ENCODE measurements at regions not wholly inside any gene's neighbourhood (a gene's known extent, or its start where the extent isn't known, plus 50 kb on each side); places are given as distances from the start of the nearest gene placed in this dataset.
"Not testable (repeated sequence)": the region's sequence is repeated elsewhere in the genome, so short reads cannot be mapped to it uniquely, and the experiment has no call there.

DNA sequence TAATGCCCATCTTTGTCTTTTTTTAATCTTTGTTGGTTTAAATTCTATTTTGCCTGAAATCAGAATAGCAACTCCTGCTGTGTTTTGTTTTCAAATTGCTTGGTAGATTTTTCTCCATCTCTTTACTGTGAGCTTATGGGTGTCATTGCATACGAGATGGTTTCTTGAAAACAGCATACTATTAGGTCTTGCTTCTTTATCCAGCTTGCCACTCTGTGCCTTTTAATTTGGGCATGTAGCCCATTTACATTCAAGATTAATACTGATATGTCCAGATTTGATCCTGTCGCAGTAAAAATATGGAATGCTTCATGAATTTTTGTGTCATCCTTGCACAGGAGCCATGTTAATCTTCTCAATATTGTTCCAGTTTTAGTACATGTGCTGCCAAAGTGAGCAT, 316.6 kb downstream of the CGGBP1 start:
- CTCF ChIA-PET, result no interaction called here
- POLR2A ChIA-PET, result no interaction called here

DNA sequence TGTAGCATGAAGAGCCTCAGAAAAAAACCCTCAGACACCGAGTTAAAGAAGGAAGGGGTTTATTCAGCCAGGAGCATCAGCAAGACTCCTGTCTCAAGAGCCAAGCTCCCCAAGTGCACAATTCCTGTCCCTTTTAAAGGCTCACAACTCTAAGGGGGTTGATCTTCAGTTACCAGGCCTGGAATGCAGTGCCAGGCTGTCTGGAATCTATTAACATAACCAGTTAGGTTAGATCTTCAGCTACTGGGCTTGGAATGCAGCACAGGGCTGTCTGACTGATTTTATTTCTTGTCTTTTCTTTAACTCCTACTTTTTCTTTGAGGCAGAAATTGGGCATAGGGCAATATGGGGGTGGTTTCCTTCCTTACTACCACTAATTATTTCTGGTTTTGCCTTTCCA, 317.9 kb downstream of the CGGBP1 start:
- POLR2A ChIA-PET, CTCF ChIA-PET: not testable (repeated sequence)

DNA sequence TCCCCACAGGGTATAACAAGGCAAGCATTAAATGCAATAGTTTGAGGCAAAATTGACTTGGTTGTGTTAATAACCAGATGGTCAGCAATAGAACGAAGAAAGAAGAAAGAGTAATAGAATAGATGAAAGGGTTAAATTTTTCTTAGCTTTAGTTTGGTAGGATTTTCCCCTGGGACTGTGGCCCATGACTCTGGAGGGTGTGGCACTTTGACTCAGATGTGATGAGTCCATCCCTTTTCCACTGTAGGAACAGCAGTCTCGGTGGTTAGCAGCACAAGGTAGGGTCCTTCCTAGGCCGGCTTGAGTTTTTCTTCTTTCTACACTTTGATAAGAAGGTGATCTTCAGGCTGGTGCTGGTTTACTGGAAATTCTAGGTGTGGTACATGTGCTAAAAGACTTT, 321.0 kb downstream of the CGGBP1 start:
- CTCF ChIA-PET, POLR2A ChIA-PET: not testable (repeated sequence)

DNA sequence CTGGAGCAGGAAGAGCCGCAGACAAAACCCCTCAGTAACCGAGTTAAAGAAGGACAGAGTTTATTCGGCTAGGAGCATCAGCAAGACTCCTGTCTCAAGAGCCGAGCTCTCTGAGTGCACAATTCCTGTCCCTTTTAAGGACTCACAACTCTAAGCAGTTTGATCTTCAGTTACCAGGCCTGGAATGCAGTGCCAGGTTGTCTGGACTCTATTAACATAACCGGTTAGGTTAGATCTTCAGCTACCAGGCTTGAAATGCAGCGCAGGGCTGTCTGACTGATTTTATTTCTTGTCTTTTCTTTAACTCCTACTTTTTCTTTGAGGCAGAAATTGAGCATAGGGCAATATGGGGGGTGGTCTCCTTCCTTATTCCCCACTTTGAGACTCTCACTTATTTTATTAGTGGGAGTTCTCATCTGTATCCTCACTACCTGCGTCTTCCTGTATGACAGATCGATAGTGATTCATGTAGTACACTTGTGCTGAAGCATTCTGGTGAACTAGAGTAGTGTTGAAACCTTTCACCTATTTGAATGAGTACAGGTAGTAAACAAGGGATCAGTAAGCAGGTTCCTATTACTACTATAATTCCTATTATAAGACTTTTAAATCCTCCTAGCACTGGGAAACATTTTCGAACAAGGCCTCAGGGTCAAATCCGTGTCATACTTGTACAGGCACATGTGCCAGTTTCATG, 325.0 kb downstream of the CGGBP1 start:
- CTCF ChIA-PET, result no interaction called here

DNA sequence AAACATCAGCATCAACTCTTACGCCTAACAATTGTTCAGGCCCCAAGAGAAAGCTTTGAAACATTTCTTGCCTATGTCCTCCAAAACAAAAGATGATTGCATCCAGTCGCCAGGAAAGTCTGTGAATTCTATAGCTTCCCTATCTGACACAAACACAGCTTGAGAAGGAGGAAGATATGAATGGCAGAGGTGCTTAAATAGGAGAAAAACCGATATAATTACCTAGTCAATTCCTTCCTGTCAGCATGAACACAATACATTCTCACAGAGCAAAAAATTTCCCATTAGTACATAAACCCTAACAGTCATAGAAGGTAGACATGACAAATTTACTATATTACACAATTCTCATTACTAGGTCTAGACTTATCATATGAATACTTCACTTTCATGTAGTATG, 326.5 kb downstream of the CGGBP1 start:
- POLR2A ChIA-PET, result no interaction called here

More for the DNA sequence above, 325.0 kb downstream of the CGGBP1 start:
- POLR2A ChIA-PET, result no interaction called here

DNA sequence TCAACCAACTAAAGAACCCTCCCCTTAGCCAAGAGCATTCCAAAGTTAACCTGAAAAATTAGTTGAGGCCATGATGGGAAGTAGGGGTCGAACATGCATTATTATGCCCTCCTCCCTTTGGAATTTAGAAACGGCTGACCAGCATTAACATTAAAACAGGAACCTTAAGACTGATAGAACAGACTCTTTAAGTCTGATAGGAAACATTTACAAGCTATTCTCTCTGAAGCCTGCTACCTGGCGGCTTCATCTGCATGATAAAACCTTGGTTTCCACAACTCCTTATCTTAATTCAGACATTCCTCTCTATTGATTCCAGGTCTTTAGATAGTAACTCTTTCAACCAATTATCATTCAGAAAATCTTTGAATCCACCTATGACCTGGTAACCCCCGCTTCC, 331.0 kb downstream of the CGGBP1 start:
- CTCF ChIA-PET, result no interaction called here
- POLR2A ChIA-PET, result no interaction called here

More for the DNA sequence above, 326.5 kb downstream of the CGGBP1 start:
- CTCF ChIA-PET, result no interaction called here

DNA sequence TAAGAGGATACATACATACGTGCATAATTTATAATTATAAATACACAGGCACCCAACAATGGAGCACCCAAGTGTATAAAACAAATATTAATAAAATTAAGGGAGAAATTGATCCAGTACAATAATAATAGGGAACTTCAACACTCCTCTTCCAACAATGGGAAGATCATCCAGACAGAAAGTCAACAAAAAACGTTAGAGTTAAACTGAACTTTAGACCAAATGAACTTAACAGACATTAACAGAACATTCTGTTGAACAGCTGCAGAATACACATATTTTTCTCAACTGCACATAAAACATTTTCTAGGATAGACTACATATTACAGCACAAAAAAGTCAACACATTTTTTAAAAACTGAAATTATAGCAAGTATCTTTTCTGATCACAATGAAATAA, 339.7 kb downstream of the CGGBP1 start:
- ChIA-PET CTCF (no interaction called here), POLR2A (no interaction called here)

DNA sequence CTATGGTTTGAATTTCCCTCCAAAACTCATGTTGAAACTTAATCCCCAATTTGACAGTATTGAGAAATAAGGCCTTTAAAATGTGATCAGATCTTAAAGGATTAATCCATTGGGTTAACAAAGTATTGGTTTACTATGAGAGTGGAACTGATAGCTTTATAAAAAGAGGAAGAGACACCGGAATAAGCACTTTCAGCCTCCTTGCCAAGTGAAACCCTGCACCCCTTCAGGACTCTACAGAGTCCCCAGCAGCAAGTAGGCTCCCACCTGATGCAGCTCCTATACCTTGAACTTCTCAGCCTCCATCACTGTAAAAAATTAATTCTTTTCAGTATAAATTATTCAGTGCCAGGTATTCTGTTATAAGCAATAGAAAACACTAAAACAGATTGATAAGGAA, 348.3 kb downstream of the CGGBP1 start:
- POLR2A ChIA-PET, result no interaction called here
- CTCF ChIA-PET, result no interaction called here

DNA sequence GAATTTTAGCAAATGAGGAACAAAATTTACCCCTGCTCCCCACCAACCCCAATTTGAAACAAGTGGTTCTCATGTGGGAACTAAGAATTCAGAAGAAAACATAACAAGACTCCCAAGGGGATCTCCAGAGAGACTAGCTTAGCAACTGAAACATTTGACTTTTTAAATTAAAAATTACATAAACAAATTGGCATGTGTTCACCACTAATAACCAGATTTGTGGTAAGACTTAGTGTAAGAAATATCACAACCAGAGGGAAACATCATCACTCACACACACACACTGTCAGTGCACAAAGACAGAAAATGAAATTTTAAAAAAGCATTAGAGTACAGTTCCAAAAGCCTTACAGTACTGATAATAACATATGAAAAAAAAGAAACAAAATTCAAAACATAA, 348.8 kb downstream of the CGGBP1 start:
- ChIA-PET CTCF (no interaction called here), POLR2A (no interaction called here)

DNA sequence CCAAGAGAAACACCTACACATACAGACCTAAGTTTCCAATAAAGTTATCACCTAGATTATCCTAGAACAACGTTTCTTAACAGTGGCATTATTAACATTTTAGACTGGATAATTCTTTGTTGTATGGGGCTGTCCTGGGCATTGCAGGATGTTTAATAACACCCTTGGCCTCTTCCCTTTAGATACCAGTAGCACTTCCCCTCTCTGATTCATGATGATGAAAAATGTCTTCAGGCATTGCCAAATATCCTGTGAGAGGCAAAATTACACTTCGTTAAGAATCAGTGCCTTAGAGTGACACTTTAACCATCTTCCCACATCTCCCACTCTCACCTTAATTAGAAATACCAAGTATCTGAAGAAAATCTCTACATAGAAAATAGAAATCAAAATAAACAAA, 352.6 kb downstream of the CGGBP1 start:
- POLR2A ChIA-PET, result no interaction called here
- CTCF ChIA-PET, result no interaction called here

DNA sequence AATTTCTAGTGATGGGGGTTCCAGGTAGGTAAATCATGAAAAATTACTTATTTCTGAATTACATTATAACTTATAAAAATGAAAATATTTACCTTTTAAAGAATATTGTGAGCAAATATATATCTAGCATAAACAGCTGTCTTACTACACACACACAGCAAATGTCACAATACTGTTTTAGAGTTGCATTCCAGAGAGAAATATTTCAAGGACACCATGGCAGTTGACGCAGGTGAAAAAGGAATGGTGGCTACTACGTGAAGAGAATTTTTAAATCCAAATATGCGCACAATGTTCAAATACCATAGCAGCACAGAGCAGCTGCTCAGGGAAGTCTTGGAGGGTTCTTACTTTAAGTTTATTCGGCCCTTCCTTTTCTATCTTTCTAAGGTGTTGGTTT, 356.2 kb downstream of the CGGBP1 start:
- POLR2A ChIA-PET, result no interaction called here

DNA sequence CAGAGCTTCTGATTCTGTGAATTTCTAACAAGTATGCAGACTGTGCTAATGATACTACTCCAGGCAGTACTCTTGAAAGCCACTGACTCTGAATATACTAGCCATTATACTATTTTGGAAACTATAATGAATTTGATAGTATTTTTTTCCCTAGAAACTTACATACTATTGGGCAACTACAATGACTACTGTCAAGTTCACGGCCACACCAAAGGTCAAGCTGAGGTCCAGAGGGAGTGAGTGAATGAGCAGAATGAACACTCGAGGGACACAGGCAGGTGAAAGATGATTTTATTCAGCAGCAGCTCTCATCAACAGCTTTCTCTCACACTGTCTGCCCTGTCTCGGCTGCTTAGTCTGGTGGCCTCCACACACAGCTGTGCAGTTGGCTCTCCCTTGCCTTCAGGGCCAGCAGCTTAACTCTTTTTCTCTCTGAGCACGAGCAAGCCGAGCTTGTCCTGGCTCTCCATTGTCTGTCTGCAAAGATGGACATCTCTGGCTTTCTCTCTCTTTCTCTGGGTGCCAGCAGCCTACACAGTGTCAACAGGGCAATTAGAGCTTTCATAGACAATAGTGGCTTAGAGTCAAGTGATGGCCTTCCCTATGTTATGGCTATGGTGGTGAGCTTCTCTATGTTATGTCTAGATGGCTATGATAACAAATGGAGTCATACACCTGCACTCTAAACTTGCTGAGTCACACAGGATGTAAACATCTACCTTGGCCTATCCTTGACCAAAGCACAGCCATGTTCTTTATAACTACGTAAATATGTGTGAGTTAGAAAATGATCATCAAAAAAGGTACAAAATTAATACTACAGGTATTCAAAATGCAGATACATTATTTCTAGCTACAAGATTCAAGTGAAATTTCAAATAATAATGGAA, 362.4 kb downstream of the CGGBP1 start:
- ChIA-PET POLR2A (no interaction called here), CTCF (no interaction called here)

More for the DNA sequence above, 356.2 kb downstream of the CGGBP1 start:
- CTCF ChIA-PET, result no interaction called here

DNA sequence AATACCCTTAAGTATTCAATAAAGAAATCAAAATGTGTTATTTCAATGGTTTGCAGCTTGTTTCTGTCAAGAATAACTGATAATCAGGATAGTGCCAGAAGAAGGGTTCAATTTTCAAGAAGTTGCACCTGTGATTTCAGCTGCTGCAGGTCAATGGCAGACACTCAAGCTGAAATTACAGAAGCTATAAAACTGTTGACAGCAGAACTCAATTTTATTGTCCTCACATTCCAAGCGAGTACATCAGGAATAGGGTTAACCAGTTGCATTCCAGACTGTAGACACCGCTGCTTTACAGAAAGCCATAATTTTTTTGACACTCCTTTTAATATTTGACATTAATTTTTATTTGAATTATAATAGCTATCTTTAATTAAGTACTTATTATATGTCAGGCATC, 364.1 kb downstream of the CGGBP1 start:
- ChIA-PET POLR2A (no interaction called here), CTCF (no interaction called here)

DNA sequence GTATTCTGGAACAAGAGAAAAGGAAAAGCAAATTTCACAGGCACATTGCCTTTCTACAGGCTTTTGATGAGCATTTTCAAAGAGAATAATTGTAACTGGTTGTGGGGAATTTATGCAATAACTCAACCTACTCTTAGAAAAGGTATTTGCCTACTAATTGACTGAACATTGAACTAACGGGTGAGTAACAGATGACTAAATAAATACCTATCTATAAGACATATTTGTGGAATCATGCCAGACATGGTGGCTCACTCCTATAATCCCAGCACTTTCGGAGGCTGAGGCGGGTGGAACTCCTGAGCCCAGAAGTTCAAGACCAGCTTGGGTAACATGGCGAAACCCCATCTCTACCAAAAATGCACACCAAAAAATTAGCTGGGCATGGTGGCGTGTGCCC, 367.7 kb downstream of the CGGBP1 start:
- ChIA-PET POLR2A (no interaction called here), CTCF (no interaction called here)

DNA sequence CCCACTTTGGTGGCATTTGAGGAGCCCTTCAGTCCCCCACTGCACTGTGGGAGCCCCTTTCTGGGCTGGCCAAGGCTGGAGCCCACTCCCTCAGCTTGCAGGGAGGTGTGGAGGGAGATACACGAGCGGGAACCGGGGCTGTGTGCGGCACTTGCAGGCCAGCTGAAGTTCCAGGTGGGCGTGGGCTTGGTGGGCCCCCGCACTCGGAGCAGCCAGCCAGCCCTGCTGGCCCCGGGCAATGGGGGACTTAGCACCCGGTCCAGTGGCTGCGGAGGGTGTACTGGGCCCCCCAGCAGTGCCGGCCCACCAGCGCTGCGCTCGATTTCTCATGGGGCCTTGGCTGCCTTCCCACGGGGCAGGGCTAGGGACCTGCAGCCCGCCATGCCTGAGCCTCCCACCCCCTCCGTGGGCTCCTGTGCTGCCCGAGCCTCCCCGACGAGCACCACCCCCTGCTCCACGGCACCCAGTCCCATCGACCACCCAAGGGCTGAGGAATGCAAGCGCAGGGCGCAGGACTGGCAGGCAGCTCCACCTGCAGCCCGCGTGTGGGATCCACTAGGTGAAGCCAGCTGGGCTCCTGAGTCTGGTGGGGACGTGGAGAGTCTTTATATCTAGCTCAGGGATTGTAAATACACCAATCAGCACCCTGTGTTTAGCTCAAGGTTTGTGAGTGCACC, 379.7 kb downstream of the CGGBP1 start:
- CTCF ChIA-PET, POLR2A ChIA-PET: not testable (repeated sequence)

DNA sequence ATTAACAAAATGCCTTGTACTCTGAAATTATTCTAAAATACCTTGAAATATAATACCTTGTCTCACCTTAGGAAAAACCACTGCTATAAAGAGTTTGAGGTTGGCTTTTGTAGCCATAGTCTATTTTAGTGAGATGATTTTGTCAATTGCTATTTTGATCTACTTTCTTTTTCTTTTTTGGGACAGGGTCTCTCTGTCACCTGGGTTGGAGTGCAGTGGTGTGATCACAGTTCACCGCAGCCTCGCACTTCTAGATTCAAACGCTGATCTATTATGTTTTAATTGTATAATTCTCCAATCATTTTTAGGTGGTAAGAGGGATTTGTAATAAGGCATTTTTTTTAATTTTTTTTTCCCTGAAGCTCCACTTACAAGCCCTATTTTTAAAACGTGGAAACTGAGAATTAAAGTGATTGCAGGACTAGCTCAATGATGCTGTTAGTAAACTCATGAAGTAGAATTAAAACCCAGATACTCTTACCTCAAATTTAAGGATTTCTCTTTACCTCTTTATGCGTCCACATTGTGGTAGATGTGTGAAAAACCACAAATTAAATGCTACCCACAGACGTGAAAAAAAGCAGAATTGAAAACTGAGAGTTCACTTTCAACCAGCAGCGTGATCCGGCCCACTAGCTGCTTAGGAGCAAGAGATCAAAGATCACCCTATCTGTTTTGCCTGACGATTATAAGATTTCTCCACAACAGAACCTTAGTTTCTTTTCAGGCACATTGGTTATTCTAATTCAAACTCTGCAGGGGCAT, 384.2 kb downstream of the CGGBP1 start:
- ChIA-PET POLR2A (no interaction called here), CTCF (no interaction called here)

DNA sequence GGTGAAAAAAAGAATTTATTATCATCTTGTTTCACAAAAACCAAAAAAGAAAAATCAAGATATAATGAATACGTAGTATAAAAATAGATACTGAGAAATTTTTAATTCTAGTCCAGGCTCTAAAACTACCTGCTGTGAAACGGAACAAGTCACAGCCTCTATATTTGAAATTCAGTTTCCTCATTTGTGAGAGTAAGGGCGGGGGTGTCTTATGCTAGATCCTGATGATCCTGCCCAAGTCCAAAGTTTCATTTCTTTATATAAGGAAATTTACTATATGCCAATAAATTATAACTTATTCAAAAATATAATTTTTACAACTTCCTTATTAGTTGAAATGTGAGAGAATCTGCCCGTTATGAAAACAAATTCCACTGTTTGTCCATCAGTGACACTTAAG, 385.7 kb downstream of the CGGBP1 start:
- POLR2A ChIA-PET, result no interaction called here
- CTCF ChIA-PET, result no interaction called here

DNA sequence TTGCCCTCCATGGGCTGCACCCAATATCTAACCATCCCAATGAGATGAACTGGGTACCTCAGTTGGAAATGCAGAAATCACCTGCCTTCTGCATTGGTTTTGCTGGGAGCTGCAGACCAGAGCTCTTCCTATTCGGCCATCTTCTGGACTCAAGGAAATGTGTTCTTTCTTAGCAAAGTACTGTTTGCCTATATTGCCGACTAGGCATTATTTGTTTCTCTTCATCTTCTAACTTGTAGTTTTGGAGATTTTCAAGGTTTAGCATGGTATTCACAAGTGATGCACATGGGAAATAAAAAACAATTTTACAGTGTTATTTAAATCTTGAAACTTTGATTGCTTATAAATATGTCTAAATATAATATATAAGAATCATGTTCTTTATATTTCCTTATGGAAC, 377.8 kb upstream of the POU1F1 start:
- ChIA-PET CTCF (no interaction called here), POLR2A (no interaction called here)

DNA sequence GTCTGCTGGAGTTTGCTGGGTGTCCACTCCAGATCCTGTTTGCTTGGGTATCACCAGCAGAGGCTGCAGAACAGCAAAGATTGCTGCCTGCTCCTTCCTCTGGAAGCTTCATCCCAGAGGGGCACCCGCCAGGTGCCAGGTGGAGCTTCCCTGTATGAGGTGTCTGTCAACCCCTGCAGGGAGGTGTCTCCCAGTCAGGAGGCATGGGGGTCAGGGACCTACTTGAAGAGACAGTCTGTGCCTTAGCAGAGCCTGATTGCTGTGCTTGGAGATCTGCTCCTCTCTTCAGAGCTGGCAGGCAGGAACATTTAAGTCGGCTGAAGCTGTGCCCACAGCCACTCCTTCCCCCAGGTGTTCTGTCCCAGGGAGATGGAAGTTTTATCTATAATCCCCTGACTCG, 376.8 kb upstream of the POU1F1 start:
- CTCF ChIA-PET, result interaction anchor here (0.6 kb wide), 1 partner anchor 50 kb away, joined by 3 read pairs; no protein-coding TSS in a partner anchor
- POLR2A ChIA-PET, result not testable (repeated sequence)

DNA sequence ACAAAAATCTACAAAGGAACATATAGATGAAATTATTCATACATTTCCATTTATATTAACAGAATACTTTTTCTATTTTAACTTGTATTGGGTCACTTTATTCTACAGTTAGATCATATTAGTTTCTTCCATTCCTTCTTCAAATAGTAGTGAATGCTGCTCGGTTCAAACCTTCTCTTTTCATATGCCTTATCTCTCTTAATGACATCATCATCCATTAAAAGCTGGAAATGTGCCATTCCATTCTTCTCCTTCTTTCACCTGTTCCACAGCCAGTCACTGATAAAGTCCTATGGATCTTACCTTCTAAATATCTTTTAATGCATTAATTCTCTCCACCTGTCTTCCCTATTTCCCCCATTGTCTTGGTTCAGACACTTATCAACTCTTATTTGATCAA, 358.0 kb upstream of the POU1F1 start:
- ChIA-PET CTCF (no interaction called here), POLR2A (no interaction called here)

DNA sequence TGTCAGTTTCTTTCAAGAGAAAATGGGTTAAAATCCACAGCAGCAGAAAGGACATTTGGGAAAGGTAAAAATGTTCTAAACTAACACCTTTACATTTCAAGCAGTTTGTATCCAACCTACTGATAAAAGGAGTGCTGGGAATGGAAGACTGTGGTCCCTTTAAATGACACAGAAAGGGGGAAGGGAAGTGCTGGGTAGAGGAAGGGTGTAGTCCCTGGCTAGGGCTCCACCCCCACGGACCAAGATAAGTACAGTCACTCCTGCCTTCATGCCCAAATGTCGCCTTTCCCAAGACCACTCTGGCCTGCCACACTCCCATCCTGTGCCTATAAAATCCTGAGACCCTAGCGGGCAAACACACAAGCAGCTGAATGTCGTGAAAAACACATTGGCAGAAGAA, 350.9 kb upstream of the POU1F1 start:
- CTCF ChIA-PET, result no interaction called here
- POLR2A ChIA-PET, result no interaction called here
